ENCODE measurements at regions not wholly inside any gene's neighbourhood (a gene's known extent, or its start where the extent isn't known, plus 50 kb on each side); places are given as distances from the start of the nearest gene placed in this dataset.

- TF ChIP-seq CTCF (conservative IDR thresholded peaks at IDR 0.05; ENCODE audit: low read length), result no peak
- no peak for TF ChIP-seq EZH2phosphoT487 (IDR thresholded peaks at IDR 0.05; ENCODE audit: borderline replicate concordance)
These were observed 143.4 kb downstream of the ZIC5 start for GRCh38 chr13:99828123-99828522.

Measured in Loucy (cell line).